IMR-90 (cell line): ENCODE measurements at regions not wholly inside any gene's neighbourhood (a gene's known extent, or its start where the extent isn't known, plus 50 kb on each side); places are given as distances from the start of the nearest gene placed in this dataset.

Experiments
- ATAC-seq: fragments of 200-7000 bp; cut with Tn5 transposase; 2 replicates; pipeline ENCODE4 v1.9.1; 2020; ENCODE audit warnings: low read depth, mild to moderate bottlenecking, moderate library complexity
- BruUV-seq: library from RNA; stranded (reverse); fragments of 400-500 nt; replicated peaks from 2 replicates; lab custom pipeline; 2021; lab: Mats Ljungman, UMichigan
- CTCF ChIA-PET: fragments of 300-600 bp; formaldehyde crosslinking; extraction: SDS; loops from one replicate; lab custom pipeline; 2021; ENCODE audit warnings: antibody characterized with exemption; lab: Yijun Ruan, JAX
- POLR2A ChIA-PET: fragments of 300-600 bp; sonication (Branson Sonifier 250); formaldehyde crosslinking; loops from one replicate; lab custom pipeline; 2022; ENCODE audit warnings: antibody characterized with exemption; ENCODE audit not compliant: unreplicated experiment; lab: Charles Lee
- DNase-seq: peaks from one replicate; pipeline ENCODE4 v3.0.0; 2013
- H2AFZ ChIP-seq: replicated peaks from 2 replicates; pipeline ENCODE3; 2013; ENCODE audit warnings: low read length, mild to moderate bottlenecking; ENCODE audit not compliant: poor library complexity
- H2AK5ac ChIP-seq: 2 replicates; pipeline ENCODE4 v1.6.1; 2013; ENCODE audit warnings: low read depth, low read length, inconsistent platforms
- H2AK9ac ChIP-seq: replicated peaks from 2 replicates; pipeline ENCODE3; 2013; ENCODE audit warnings: mild to moderate bottlenecking, low read depth, low read length, moderate library complexity; ENCODE audit not compliant: poor library complexity
- H2BK120ac ChIP-seq: 2 replicates; pipeline ENCODE4 v1.6.1; 2013; ENCODE audit warnings: low read depth, low read length, inconsistent platforms
- H2BK15ac ChIP-seq: 3 replicates; pipeline ENCODE4 v1.6.1; 2013; ENCODE audit warnings: low read depth, low read length, inconsistent platforms
- H2BK20ac ChIP-seq: 2 replicates; pipeline ENCODE4 v1.6.1; 2013; ENCODE audit warnings: low read depth, mild to moderate bottlenecking, inconsistent platforms, low read length, moderate library complexity
- H2BK5ac ChIP-seq: 2 replicates; pipeline ENCODE4 v1.6.1; 2013; ENCODE audit warnings: mild to moderate bottlenecking, low read depth, low read length, inconsistent platforms; ENCODE audit not compliant: poor library complexity, severe bottlenecking
- H3K14ac ChIP-seq: replicated peaks from 2 replicates; pipeline ENCODE4 v1.6.1; 2013; ENCODE audit warnings: low read depth, low read length, inconsistent platforms
- H3K18ac ChIP-seq: 2 replicates; pipeline ENCODE4 v1.6.1; 2013; ENCODE audit warnings: low read depth, low read length, control low read depth
- H3K23ac ChIP-seq: 2 replicates; pipeline ENCODE4 v1.6.1; 2013; ENCODE audit warnings: low read depth, low read length, inconsistent platforms
- H3K27ac ChIP-seq: 2 replicates; pipeline ENCODE4 v1.5.1; 2013; ENCODE audit warnings: mild to moderate bottlenecking, control low read depth, low read length; ENCODE audit not compliant: insufficient read depth
- H3K27me3 ChIP-seq: 2 replicates; pipeline ENCODE4 v1.6.1; 2013; ENCODE audit warnings: low read length; ENCODE audit not compliant: control insufficient read depth, insufficient read depth
- H3K36me3 ChIP-seq: 2 replicates; pipeline ENCODE4 v1.6.1; 2013; ENCODE audit warnings: low read length, mixed read lengths; ENCODE audit not compliant: control insufficient read depth, insufficient read depth
- H3K4ac ChIP-seq: 2 replicates; pipeline ENCODE4 v1.6.1; 2013; ENCODE audit warnings: low read depth, low read length, inconsistent platforms
- H3K4me1 ChIP-seq: 2 replicates; pipeline ENCODE4 v1.6.1; 2013; ENCODE audit warnings: low read length, mixed read lengths; ENCODE audit not compliant: control insufficient read depth, insufficient read depth
- H3K4me2 ChIP-seq: 2 replicates; pipeline ENCODE4 v1.6.1; 2013; ENCODE audit warnings: low read depth, mild to moderate bottlenecking, control low read depth, low read length, moderate library complexity
- H3K4me3 ChIP-seq: 2 replicates; pipeline ENCODE4 v1.5.1; 2013; ENCODE audit warnings: low read depth, mild to moderate bottlenecking, control low read depth, low read length, moderate library complexity; ENCODE audit not compliant: insufficient read depth
- H3K56ac ChIP-seq: 2 replicates; pipeline ENCODE4 v1.6.1; 2013; ENCODE audit warnings: low read length, inconsistent platforms; ENCODE audit not compliant: insufficient read depth; ENCODE audit errors: extremely low read depth
- H3K79me1 ChIP-seq, 2 experiments: 2 replicates each; pipeline ENCODE4 v1.6.1; 2013; ENCODE audit warnings: low read length in 2 of 2, inconsistent platforms in 1 of 2, low read depth in 1 of 2
- H3K9ac ChIP-seq: 2 replicates; pipeline ENCODE4 v1.6.1; 2013; ENCODE audit warnings: low read depth, low read length, control low read depth
- H3K9me1 ChIP-seq: 2 replicates; pipeline ENCODE4 v1.6.1; 2013; ENCODE audit warnings: low read length, inconsistent platforms; ENCODE audit not compliant: insufficient read depth
- H3K9me3 ChIP-seq: 2 replicates; pipeline ENCODE4 v1.6.1; 2013; ENCODE audit warnings: low read length; ENCODE audit not compliant: control insufficient read depth, insufficient read depth
- H4K20me1 ChIP-seq: 2 replicates; pipeline ENCODE4 v1.6.1; 2013; ENCODE audit warnings: low read length, inconsistent platforms; ENCODE audit not compliant: insufficient read depth
- H4K5ac ChIP-seq: 2 replicates; pipeline ENCODE4 v1.6.1; 2013; ENCODE audit warnings: mild to moderate bottlenecking, low read depth, low read length, control low read depth
- H4K8ac ChIP-seq, 2 experiments: 2 replicates each; pipeline ENCODE4 v1.6.1; 2013; ENCODE audit warnings: low read depth in 2 of 2, low read length in 2 of 2, control low read depth in 1 of 2, inconsistent platforms in 1 of 2
- H4K91ac ChIP-seq: 2 replicates; pipeline ENCODE4 v1.6.1; 2013; ENCODE audit warnings: low read depth, low read length, inconsistent platforms; ENCODE audit not compliant: insufficient read depth
- MAFK ChIP-seq: IDR thresholded peaks from 2 replicates; pipeline ENCODE4 v1.6.1; 2012; ENCODE audit warnings: low read depth, low read length, improper control_type of control experiment
- MAZ ChIP-seq: IDR thresholded peaks from 2 replicates; pipeline ENCODE4 v1.6.1; 2012; ENCODE audit warnings: low read depth, mild to moderate bottlenecking, low read length, improper control_type of control experiment, moderate library complexity, borderline replicate concordance
- NFE2L2 ChIP-seq: fragments of 150-350 bp; IDR thresholded peaks from 2 replicates; pipeline ENCODE4 v1.6.1; 2016; ENCODE audit warnings: low read depth, mild to moderate bottlenecking, low read length
- POLR2A ChIP-seq: IDR thresholded peaks from 2 replicates; pipeline ENCODE4 v1.6.1; 2012; ENCODE audit warnings: mild to moderate bottlenecking, low read depth, low read length
- RAD21 ChIP-seq: IDR thresholded peaks from 2 replicates; pipeline ENCODE4 v1.6.1; 2012; ENCODE audit warnings: low read length, improper control_type of control experiment
- RCOR1 ChIP-seq: IDR thresholded peaks from 2 replicates; pipeline ENCODE4 v1.6.1; 2012; ENCODE audit warnings: mild to moderate bottlenecking, low read length, improper control_type of control experiment; ENCODE audit not compliant: insufficient replicate concordance
- RFX5 ChIP-seq: IDR thresholded peaks from 2 replicates; pipeline ENCODE4 v1.8.0; 2012; ENCODE audit warnings: low read depth, mild to moderate bottlenecking, low read length, moderate library complexity
- WGBS, 2 experiments: methylation state at CpG; one replicate each; pipeline versions ENCODE4 v1.1.5 to v1.1.7; 2013; ENCODE audit warnings: missing lambda C conversion rate in 2 of 2; ENCODE audit not compliant: insufficient read length in 1 of 2; ENCODE audit errors: extremely low coverage in 2 of 2; 5-methylcytosine and 5-hydroxymethylcytosine counted together
- dilution Hi-C: fragments of 300-500 bp; cut with HindIII; formaldehyde crosslinking; loops from one replicate; pipeline ENCODE4 v1.14.3; 2018; ENCODE audit warnings: low sequenced_read_pairs; ENCODE audit not compliant: unreplicated experiment
- in situ Hi-C: fragments of 300-500 bp; cut with MboI; formaldehyde crosslinking; loops from 3 replicates; pipeline ENCODE4 v1.14.3; 2019; ENCODE audit warnings: low sequenced_read_pairs, inconsistent platforms, mixed read lengths
- intact Hi-C: fragments of 100-400 bp; cut with micrococcal nuclease; formaldehyde crosslinking; loops from 2 replicates; pipeline ENCODE4 v1.10.0; 2022

DNA sequence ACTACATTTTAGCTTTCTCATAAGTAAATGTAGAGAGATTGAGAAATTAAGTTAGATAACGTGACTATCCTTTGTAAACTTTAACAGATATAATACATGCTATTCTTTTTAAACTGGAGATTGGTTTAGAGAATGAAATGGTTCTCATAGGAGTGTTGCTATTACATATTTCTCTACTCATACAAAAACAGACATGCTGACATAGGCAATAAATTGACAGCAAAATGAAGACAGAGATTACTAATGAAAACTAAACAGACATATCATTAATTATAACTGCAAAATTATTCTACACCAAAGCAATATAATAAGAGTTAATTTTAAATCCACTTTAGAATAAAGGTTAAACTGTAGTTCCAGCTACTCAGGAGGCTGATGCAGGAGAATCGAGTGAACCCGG lies 227.6 kb downstream of the CBLN2 start:
- Histone ChIP-seq H3K14ac (no peak overlapping the region), H2AK5ac (no peak overlapping the region), H4K20me1 (no peaks in the 10 kb centered on the region), H3K4me3 (no peak overlapping the region), H3K9ac (no peak overlapping the region), H3K27ac (no peak overlapping the region), H4K5ac (no peak overlapping the region), H4K91ac (no peak overlapping the region), H3K27me3 (no peaks in the 10 kb centered on the region), H2BK5ac (no peak overlapping the region), H3K9me1 (no peaks in the 10 kb centered on the region), H3K4ac (no peak overlapping the region), H3K23ac (no peak overlapping the region), H3K4me1 (no peaks in the 10 kb centered on the region), H3K36me3 (no peaks in the 10 kb centered on the region), H4K8ac (no peak overlapping the region), H2BK20ac (no peak overlapping the region), H2BK120ac (no peak overlapping the region), H2AK9ac (no peak overlapping the region), H3K9me3 (peaks cover 8% of the 10 kb centered on the region), H3K18ac (no peak overlapping the region), H3K4me2 (no peak overlapping the region), H3K56ac (no peak overlapping the region), H3K79me1 (no peaks in the 10 kb centered on the region), H2AFZ (no peak overlapping the region), H2BK15ac (no peak overlapping the region)
- dilution Hi-C loops, result no loop called here
- TF ChIP-seq RCOR1, result no peak
- TF ChIP-seq MAZ, result no peak
- TF ChIP-seq NFE2L2, result no peak
- TF ChIP-seq POLR2A, result no peak
- no peak for TF ChIP-seq RFX5
- TF ChIP-seq MAFK, result peak; percentile 83
- TF ChIP-seq RAD21, result no peak
- ATAC-seq, result no peak
- in situ Hi-C loops, result no loop called here
- no TSS peak for BruUV-seq
- CTCF ChIA-PET, result no interaction called here
- POLR2A ChIA-PET, result no interaction called here
- no CpG with 5 or more reads among the region's 3 CpGs for WGBS, 2 experiments
- DNase-seq, result no peak
- intact Hi-C loops, result no loop called here
